Stomach (tissue), 8 donors: ENCODE measurements at regions not wholly inside any gene's neighbourhood (a gene's known extent, or its start where the extent isn't known, plus 50 kb on each side); places are given as distances from the start of the nearest gene placed in this dataset.

Experiments
- DNase-seq, 2 donors: peaks; one replicate each; pipeline versions ENCODE4 v3.0.0 to v3.0.0-alpha.2; 2013 to 2019
- H3K27ac ChIP-seq, 5 donors: fragments of 200-600 bp in 4 of 5; sonication (generic) in 4 of 5; one replicate each; pipeline ENCODE4 v1.5.1; 2013 to 2019; ENCODE audit warnings: mild to moderate bottlenecking in 1 of 5, moderate library complexity in 1 of 5
- H3K27me3 ChIP-seq, 3 donors: fragments of 200-600 bp; sonication (generic); one replicate each; pipeline ENCODE4 v1.5.1; 2017 to 2019; ENCODE audit warnings: mixed run types in 1 of 3
- H3K36me3 ChIP-seq, 4 donors: fragments of 200-600 bp; sonication (generic); 1 replicate in 3 of 4; 2 replicates in 1 of 4; pipeline ENCODE4 v1.5.1; 2016 to 2019
- H3K4me1 ChIP-seq, 4 donors: fragments of 200-600 bp; sonication (generic); one replicate each; pipeline ENCODE4 v1.5.1; 2016 to 2019
- H3K4me3 ChIP-seq, 4 donors: fragments of 200-600 bp; sonication (generic) in 3 of 4; one replicate each; pipeline ENCODE4 v1.5.1; 2016 to 2019; ENCODE audit warnings: mild to moderate bottlenecking in 1 of 4
- H3K9me3 ChIP-seq, 4 donors: fragments of 200-600 bp; sonication (generic); one replicate each; pipeline ENCODE4 v1.5.1; 2016 to 2019
- EP300 ChIP-seq: sonication (generic); formaldehyde crosslinking; IDR thresholded peaks from one replicate; pipeline ENCODE4 v1.6.1; 2017; ENCODE audit warnings: antibody characterized with exemption
- POLR2A ChIP-seq, 4 donors: fragments of 450-650 bp; IDR thresholded peaks; one replicate each; pipeline ENCODE4 v1.6.1; 2016; ENCODE audit warnings: antibody characterized with exemption in 4 of 4, control low read depth in 2 of 4, mild to moderate bottlenecking in 1 of 4, moderate library complexity in 1 of 4
- POLR2AphosphoS5 ChIP-seq, 3 donors: sonication (generic); formaldehyde crosslinking; IDR thresholded peaks; one replicate each; pipeline ENCODE4 v1.6.1; 2016; ENCODE audit warnings: antibody characterized with exemption in 3 of 3
- whole genome bisulfite sequencing, 5 donors: extraction: QIAGEN DNeasy Blood & Tissue Kit in 3 of 5; methylation state at CpG; one replicate each; pipeline versions ENCODE4 v1.1.5 to v1.1.7; 2013 to 2018; 5-methylcytosine and 5-hydroxymethylcytosine counted together
- intact Hi-C: fragments of 100-400 bp; cut with DNase I; formaldehyde crosslinking; loops from one replicate; pipeline ENCODE4 v1.15.1; 2023; ENCODE audit warnings: low total_unique reads
- TF ChIP-seq, protein P1 (sequence below), 7 experiments: fragments of 450-650 bp in 4 of 7; fragments of 200-600 bp in 3 of 7; sonication (generic) in 3 of 7; IDR thresholded peaks; one replicate each; pipeline ENCODE4 v1.5.1; 2016 to 2019; ENCODE audit warnings: antibody characterized with exemption in 7 of 7, control low read depth in 2 of 7, mild to moderate bottlenecking in 1 of 7
- donor health status: healthy with polysubstance abuse.
- donor health status: Bipolar disorder and iron deficiency.
- donor health status: healthy.

- Histone ChIP-seq H3K9me3 (no peaks in the 10 kb centered on the region), H3K4me3 (no peak overlapping the region), H3K27ac (no peak overlapping the region), H3K27me3 (no peaks in the 10 kb centered on the region), H3K36me3 (no peaks in the 10 kb centered on the region), H3K4me1 (peaks cover 5 to 14% (median 9%) of the 10 kb centered on the region in 4 donors)
- 96 to 100% (median 99%) methylated on average over 3 of the region's 3 CpGs for WGBS, 5 donors
- no peak for DNase-seq
- intact Hi-C loops, result no loop called here
- TF ChIP-seq POLR2A (IDR thresholded peaks at IDR 0.05), result no peak
- no peak for TF ChIP-seq POLR2AphosphoS5 (IDR thresholded peaks at IDR 0.05)
- TF ChIP-seq, protein P1, sequence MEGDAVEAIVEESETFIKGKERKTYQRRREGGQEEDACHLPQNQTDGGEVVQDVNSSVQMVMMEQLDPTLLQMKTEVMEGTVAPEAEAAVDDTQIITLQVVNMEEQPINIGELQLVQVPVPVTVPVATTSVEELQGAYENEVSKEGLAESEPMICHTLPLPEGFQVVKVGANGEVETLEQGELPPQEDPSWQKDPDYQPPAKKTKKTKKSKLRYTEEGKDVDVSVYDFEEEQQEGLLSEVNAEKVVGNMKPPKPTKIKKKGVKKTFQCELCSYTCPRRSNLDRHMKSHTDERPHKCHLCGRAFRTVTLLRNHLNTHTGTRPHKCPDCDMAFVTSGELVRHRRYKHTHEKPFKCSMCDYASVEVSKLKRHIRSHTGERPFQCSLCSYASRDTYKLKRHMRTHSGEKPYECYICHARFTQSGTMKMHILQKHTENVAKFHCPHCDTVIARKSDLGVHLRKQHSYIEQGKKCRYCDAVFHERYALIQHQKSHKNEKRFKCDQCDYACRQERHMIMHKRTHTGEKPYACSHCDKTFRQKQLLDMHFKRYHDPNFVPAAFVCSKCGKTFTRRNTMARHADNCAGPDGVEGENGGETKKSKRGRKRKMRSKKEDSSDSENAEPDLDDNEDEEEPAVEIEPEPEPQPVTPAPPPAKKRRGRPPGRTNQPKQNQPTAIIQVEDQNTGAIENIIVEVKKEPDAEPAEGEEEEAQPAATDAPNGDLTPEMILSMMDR (IDR thresholded peaks at IDR 0.05), result no peak
- no peak for TF ChIP-seq EP300
Measured at GRCh38 chr2:30355306-30355705, 91.7 kb upstream of the LCLAT1 start.

DNA sequence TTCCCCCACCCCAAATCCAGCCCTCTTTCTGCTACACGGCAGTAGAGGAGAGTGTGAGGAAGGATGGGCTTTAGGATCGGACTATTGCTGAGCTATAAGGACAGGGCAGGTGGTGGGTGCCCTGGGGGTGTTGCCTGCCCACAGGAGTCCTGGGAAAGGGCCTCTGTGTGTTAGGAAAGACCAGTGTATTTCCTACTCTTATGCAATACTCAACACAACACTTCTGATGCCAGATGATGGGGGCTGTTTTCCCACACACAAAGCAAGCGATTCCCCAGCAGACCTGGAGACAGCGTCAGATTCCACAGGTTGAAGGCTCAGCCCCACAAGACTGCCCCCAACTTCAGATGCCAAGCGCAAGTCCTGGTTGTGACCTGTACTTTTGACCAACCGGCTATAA is 91.0 kb upstream of the LCLAT1 start:
- intact Hi-C loops, result no loop called here
- Histone ChIP-seq H3K4me1 (peaks cover 5 to 16% (median 12%) of the 10 kb centered on the region in 4 donors), H3K36me3 (no peaks in the 10 kb centered on the region), H3K4me3 (no peak overlapping the region), H3K27ac (no peak overlapping the region), H3K9me3 (no peaks in the 10 kb centered on the region), H3K27me3 (no peaks in the 10 kb centered on the region)
- DNase-seq, result no peak
- WGBS, 5 donors, result 80 to 90% (median 89%) methylated on average over 6 of the region's 6 CpGs
- TF ChIP-seq EP300 (no peak), POLR2A (IDR thresholded peaks at IDR 0.05) (no peak), POLR2AphosphoS5 (IDR thresholded peaks at IDR 0.05) (no peak)
- TF ChIP-seq, protein P1 (IDR thresholded peaks at IDR 0.05), result no peak

GRCh38 chr2:30356776-30357175 is 90.3 kb upstream of the LCLAT1 start:
- intact Hi-C loops, result no loop called here
- no peaks in the 10 kb centered on the region for H3K27me3 ChIP-seq
- TF ChIP-seq, protein P1 (IDR thresholded peaks at IDR 0.05), result no peak
- no peak for TF ChIP-seq POLR2A (IDR thresholded peaks at IDR 0.05)
- TF ChIP-seq EP300, result no peak
- TF ChIP-seq POLR2AphosphoS5 (IDR thresholded peaks at IDR 0.05), result no peak
- DNase-seq, result no peak
- no peak overlapping the region for H3K27ac ChIP-seq
- no peaks in the 10 kb centered on the region for H3K9me3 ChIP-seq
- 72 to 78% (median 77%) methylated on average over 6 of the region's 6 CpGs for WGBS, 5 donors
- H3K36me3 ChIP-seq, result no peaks in the 10 kb centered on the region
- no peak overlapping the region for H3K4me3 ChIP-seq
- peaks cover 5 to 18% (median 13%) of the 10 kb centered on the region in 4 donors for H3K4me1 ChIP-seq

- intact Hi-C loops, result no loop called here
- WGBS, 5 donors, result 73 to 83% (median 79%) methylated on average over 5 of the region's 5 CpGs
- Histone ChIP-seq H3K27ac (no peak overlapping the region), H3K4me1 (peaks cover 5 to 33% (median 20%) of the 10 kb centered on the region in 4 donors), H3K9me3 (no peaks in the 10 kb centered on the region), H3K4me3 (no peak overlapping the region), H3K27me3 (no peaks in the 10 kb centered on the region), H3K36me3 (no peaks in the 10 kb centered on the region)
- no peak for DNase-seq
- TF ChIP-seq, protein P1 (IDR thresholded peaks at IDR 0.05), result no peak
- TF ChIP-seq POLR2AphosphoS5 (IDR thresholded peaks at IDR 0.05) (no peak), POLR2A (IDR thresholded peaks at IDR 0.05) (no peak), EP300 (no peak)
Measured at GRCh38 chr2:30358351-30358750, 88.7 kb upstream of the LCLAT1 start.
